Uterus (tissue), 2 donors: ENCODE measurements at regions not wholly inside any gene's neighbourhood (a gene's known extent, or its start where the extent isn't known, plus 50 kb on each side); places are given as distances from the start of the nearest gene placed in this dataset.

Source experiments
- POLR2A ChIP-seq, 2 donors: fragments of 450-650 bp; IDR thresholded peaks; one replicate each; pipeline ENCODE4 v1.6.1; 2016; ENCODE audit warnings: antibody characterized with exemption in 2 of 2, mild to moderate bottlenecking in 1 of 2, moderate library complexity in 1 of 2
- TF ChIP-seq, protein P1 (sequence below), 4 experiments: fragments of 200-600 bp in 2 of 4; fragments of 450-650 bp in 2 of 4; sonication (generic) in 2 of 4; IDR thresholded peaks; one replicate each; pipeline ENCODE4 v1.5.1; 2016 to 2019; ENCODE audit warnings: antibody characterized with exemption in 4 of 4, mild to moderate bottlenecking in 2 of 4, moderate library complexity in 1 of 4

- TF ChIP-seq, protein P1, sequence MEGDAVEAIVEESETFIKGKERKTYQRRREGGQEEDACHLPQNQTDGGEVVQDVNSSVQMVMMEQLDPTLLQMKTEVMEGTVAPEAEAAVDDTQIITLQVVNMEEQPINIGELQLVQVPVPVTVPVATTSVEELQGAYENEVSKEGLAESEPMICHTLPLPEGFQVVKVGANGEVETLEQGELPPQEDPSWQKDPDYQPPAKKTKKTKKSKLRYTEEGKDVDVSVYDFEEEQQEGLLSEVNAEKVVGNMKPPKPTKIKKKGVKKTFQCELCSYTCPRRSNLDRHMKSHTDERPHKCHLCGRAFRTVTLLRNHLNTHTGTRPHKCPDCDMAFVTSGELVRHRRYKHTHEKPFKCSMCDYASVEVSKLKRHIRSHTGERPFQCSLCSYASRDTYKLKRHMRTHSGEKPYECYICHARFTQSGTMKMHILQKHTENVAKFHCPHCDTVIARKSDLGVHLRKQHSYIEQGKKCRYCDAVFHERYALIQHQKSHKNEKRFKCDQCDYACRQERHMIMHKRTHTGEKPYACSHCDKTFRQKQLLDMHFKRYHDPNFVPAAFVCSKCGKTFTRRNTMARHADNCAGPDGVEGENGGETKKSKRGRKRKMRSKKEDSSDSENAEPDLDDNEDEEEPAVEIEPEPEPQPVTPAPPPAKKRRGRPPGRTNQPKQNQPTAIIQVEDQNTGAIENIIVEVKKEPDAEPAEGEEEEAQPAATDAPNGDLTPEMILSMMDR (IDR thresholded peaks at IDR 0.05) = no peak
- no peak for TF ChIP-seq POLR2A (IDR thresholded peaks at IDR 0.05)
Measured at GRCh38 chr12:97005174-97005573, 98.1 kb downstream of the NEDD1 start.
